Panc1 (cell line): ENCODE measurements at regions not wholly inside any gene's neighbourhood (a gene's known extent, or its start where the extent isn't known, plus 50 kb on each side); places are given as distances from the start of the nearest gene placed in this dataset.

Experiments
- ATAC-seq: fragments of 200-7000 bp; cut with Tn5 transposase; 2 replicates; pipeline ENCODE4 v1.9.1; 2020; ENCODE audit warnings: mild to moderate bottlenecking, moderate library complexity
- BruUV-seq: library from RNA; stranded (reverse); fragments of 400-500 nt; replicated peaks from 2 replicates; lab custom pipeline; 2021; lab: Mats Ljungman, UMichigan
- CTCF ChIA-PET: fragments of 300-600 bp; sonication (Branson Sonifier 250); formaldehyde crosslinking; loops from one replicate; lab custom pipeline; 2022; ENCODE audit warnings: antibody characterized with exemption; lab: Charles Lee
- POLR2A ChIA-PET: fragments of 300-600 bp; sonication (Branson Sonifier 250); formaldehyde crosslinking; loops from one replicate; lab custom pipeline; 2022; ENCODE audit warnings: antibody characterized with exemption; lab: Charles Lee
- DNase-seq: peaks from one replicate; pipeline ENCODE4 v3.0.0-alpha.2; 2010; ENCODE audit warnings: low read depth, low spot score
- H3K27ac ChIP-seq: 2 replicates; pipeline ENCODE4 v1.5.1; 2011; ENCODE audit warnings: mild to moderate bottlenecking, low read length, inconsistent platforms
- H3K27me3 ChIP-seq: fragments of 200-500 bp; sonication (Bioruptor generic); 2 replicates; pipeline ENCODE4 v1.6.0; 2014; ENCODE audit warnings: low read length, inconsistent platforms; ENCODE audit not compliant: control insufficient read depth, insufficient read depth
- H3K36me3 ChIP-seq: fragments of 200-500 bp; sonication (Bioruptor generic); 2 replicates; pipeline ENCODE4 v1.5.1; 2014; ENCODE audit warnings: inconsistent platforms, mild to moderate bottlenecking, low read length, moderate library complexity; ENCODE audit not compliant: control insufficient read depth, insufficient read depth
- H3K4me1 ChIP-seq: 2 replicates; pipeline ENCODE4 v1.5.1; 2011; ENCODE audit warnings: inconsistent platforms, mild to moderate bottlenecking, low read length, moderate library complexity; ENCODE audit not compliant: control insufficient read depth, insufficient read depth
- H3K4me3 ChIP-seq, 2 experiments: 2 replicates each; pipeline ENCODE4 v1.5.1; 2011 to 2012; ENCODE audit warnings: low read depth in 2 of 2, low read length in 2 of 2, mild to moderate bottlenecking in 2 of 2, inconsistent platforms in 1 of 2, moderate library complexity in 1 of 2
- H3K9me3 ChIP-seq: fragments of 200-500 bp; sonication (Bioruptor generic); 2 replicates; pipeline ENCODE4 v1.5.1; 2014; ENCODE audit warnings: low read depth, mild to moderate bottlenecking, inconsistent platforms, low read length, moderate library complexity; ENCODE audit not compliant: control insufficient read depth, insufficient read depth
- POLR2AphosphoS5 ChIP-seq: IDR thresholded peaks from 2 replicates; pipeline ENCODE4 v1.6.1; 2012; ENCODE audit warnings: mild to moderate bottlenecking, low read depth, low read length, moderate library complexity
- SIN3A ChIP-seq: IDR thresholded peaks from 2 replicates; pipeline ENCODE4 v1.6.1; 2012; ENCODE audit warnings: low read depth, mild to moderate bottlenecking, low read length, moderate library complexity, borderline replicate concordance; ENCODE audit not compliant: insufficient read depth
- TCF7L2 ChIP-seq: IDR thresholded peaks from 2 replicates; pipeline ENCODE4 v1.6.1; 2011; ENCODE audit warnings: mild to moderate bottlenecking, low read depth, low read length, inconsistent platforms
- in situ Hi-C: cut with HindIII; loops from 2 replicates; pipeline ENCODE4 v1.10.0; 2016; ENCODE audit warnings: low sequenced_read_pairs, low pct_unique_long_range_greater_than_20kb
- intact Hi-C: fragments of 100-400 bp; cut with micrococcal nuclease; formaldehyde crosslinking; loops from one replicate; pipeline ENCODE4 v1.10.0; 2022; ENCODE audit not compliant: unreplicated experiment
- TF ChIP-seq, protein P1 (sequence below): fragments of 450-650 bp; IDR thresholded peaks from 2 replicates; pipeline ENCODE4 v1.5.1; 2017; ENCODE audit warnings: mild to moderate bottlenecking
- TF ChIP-seq, protein P2 (sequence below), 2 experiments: IDR thresholded peaks; 2 replicates each; pipeline ENCODE4 v1.6.1; 2011 to 2012; ENCODE audit warnings: low read depth in 2 of 2, control low read depth in 1 of 2, low read length in 1 of 2, mild to moderate bottlenecking in 1 of 2, moderate library complexity in 1 of 2; ENCODE audit not compliant: insufficient read depth in 1 of 2

DNA sequence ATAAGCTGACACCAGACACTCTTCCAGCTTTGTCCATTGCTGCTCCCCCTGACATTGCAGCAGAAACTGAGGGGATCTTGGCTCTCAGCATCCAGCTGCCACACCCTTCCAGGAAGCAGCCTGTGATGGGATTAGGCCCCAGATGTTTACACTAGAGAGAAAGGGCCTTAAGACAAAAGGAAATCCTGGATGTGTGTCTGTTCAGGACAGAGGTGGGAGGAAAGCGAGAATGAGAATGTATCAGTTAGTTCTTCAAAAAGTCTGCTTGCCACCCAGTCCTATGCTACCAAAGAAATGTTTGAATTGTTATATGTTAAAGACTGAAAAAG is 58.8 kb downstream of the HES1 start:
- H3K4me1 ChIP-seq = no peaks in the 10 kb centered on the region
- in situ Hi-C loops (no loop called here), intact Hi-C loops (no loop called here)
- no peak overlapping the region for H3K27ac ChIP-seq
- H3K36me3 ChIP-seq = no peaks in the 10 kb centered on the region
- H3K9me3 ChIP-seq = no peaks in the 10 kb centered on the region
- no peak overlapping the region for H3K4me3 ChIP-seq
- ATAC-seq = no peak
- TF ChIP-seq SIN3A (no peak), TCF7L2 (no peak), POLR2AphosphoS5 (no peak)
- TF ChIP-seq, protein P1, sequence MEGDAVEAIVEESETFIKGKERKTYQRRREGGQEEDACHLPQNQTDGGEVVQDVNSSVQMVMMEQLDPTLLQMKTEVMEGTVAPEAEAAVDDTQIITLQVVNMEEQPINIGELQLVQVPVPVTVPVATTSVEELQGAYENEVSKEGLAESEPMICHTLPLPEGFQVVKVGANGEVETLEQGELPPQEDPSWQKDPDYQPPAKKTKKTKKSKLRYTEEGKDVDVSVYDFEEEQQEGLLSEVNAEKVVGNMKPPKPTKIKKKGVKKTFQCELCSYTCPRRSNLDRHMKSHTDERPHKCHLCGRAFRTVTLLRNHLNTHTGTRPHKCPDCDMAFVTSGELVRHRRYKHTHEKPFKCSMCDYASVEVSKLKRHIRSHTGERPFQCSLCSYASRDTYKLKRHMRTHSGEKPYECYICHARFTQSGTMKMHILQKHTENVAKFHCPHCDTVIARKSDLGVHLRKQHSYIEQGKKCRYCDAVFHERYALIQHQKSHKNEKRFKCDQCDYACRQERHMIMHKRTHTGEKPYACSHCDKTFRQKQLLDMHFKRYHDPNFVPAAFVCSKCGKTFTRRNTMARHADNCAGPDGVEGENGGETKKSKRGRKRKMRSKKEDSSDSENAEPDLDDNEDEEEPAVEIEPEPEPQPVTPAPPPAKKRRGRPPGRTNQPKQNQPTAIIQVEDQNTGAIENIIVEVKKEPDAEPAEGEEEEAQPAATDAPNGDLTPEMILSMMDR = no peak
- TF ChIP-seq, protein P2, sequence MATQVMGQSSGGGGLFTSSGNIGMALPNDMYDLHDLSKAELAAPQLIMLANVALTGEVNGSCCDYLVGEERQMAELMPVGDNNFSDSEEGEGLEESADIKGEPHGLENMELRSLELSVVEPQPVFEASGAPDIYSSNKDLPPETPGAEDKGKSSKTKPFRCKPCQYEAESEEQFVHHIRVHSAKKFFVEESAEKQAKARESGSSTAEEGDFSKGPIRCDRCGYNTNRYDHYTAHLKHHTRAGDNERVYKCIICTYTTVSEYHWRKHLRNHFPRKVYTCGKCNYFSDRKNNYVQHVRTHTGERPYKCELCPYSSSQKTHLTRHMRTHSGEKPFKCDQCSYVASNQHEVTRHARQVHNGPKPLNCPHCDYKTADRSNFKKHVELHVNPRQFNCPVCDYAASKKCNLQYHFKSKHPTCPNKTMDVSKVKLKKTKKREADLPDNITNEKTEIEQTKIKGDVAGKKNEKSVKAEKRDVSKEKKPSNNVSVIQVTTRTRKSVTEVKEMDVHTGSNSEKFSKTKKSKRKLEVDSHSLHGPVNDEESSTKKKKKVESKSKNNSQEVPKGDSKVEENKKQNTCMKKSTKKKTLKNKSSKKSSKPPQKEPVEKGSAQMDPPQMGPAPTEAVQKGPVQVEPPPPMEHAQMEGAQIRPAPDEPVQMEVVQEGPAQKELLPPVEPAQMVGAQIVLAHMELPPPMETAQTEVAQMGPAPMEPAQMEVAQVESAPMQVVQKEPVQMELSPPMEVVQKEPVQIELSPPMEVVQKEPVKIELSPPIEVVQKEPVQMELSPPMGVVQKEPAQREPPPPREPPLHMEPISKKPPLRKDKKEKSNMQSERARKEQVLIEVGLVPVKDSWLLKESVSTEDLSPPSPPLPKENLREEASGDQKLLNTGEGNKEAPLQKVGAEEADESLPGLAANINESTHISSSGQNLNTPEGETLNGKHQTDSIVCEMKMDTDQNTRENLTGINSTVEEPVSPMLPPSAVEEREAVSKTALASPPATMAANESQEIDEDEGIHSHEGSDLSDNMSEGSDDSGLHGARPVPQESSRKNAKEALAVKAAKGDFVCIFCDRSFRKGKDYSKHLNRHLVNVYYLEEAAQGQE (IDR thresholded peaks at IDR 0.05; ENCODE audit: insufficient read depth in 1 of 2, low read depth in 2 of 2, low read length in 1 of 2) = no peak
- CTCF ChIA-PET = no interaction called here
- H3K27me3 ChIP-seq = no peaks in the 10 kb centered on the region
- no peak for DNase-seq
- POLR2A ChIA-PET = no interaction called here
- BruUV-seq = no TSS peak

DNA sequence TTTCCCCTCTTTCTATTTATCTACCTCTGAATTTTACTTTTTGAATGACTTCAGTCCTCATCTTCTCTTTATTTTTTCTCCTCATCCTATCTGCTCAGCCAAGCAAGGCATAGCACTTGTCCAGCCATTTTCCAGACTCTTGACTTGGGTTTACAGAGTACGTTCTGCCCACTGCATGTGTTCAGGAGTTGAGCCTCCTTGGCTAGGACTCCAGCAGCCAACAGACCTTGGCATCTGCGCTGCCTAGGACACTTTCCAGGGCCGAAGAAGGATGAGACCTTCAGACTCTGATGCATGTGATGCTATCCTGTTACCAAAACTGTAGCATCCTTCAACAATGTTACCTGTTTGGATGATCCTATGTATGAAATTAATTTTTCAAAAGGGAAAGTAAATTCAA is 59.7 kb downstream of the HES1 start:
- no peak for ATAC-seq
- TF ChIP-seq TCF7L2 = no peak
- TF ChIP-seq, protein P2 (IDR thresholded peaks at IDR 0.05; ENCODE audit: insufficient read depth in 1 of 2, low read depth in 2 of 2, low read length in 1 of 2) = no peak
- no peak for TF ChIP-seq POLR2AphosphoS5
- TF ChIP-seq, protein P1 = no peak
- TF ChIP-seq SIN3A = no peak
- Histone ChIP-seq H3K27me3 (no peaks in the 10 kb centered on the region), H3K9me3 (no peaks in the 10 kb centered on the region), H3K4me1 (no peaks in the 10 kb centered on the region), H3K4me3 (no peak overlapping the region), H3K36me3 (no peaks in the 10 kb centered on the region), H3K27ac (no peak overlapping the region)
- intact Hi-C loops (no loop called here), in situ Hi-C loops (no loop called here)
- no peak for DNase-seq
- CTCF ChIA-PET = no interaction called here
- POLR2A ChIA-PET = no interaction called here
- no TSS peak for BruUV-seq
